A673 (cell line): ENCODE measurements at regions not wholly inside any gene's neighbourhood (a gene's known extent, or its start where the extent isn't known, plus 50 kb on each side); places are given as distances from the start of the nearest gene placed in this dataset.

ENCODE experiments used
- BruUV-seq: library from RNA; stranded (reverse); fragments of 400-500 nt; replicated peaks from 2 replicates; lab custom pipeline; 2021; lab: Mats Ljungman, UMichigan
- CTCF ChIA-PET: fragments of 300-600 bp; sonication (Branson Sonifier 250); formaldehyde crosslinking; loops from one replicate; lab custom pipeline; 2022; ENCODE audit warnings: antibody characterized with exemption; lab: Charles Lee
- POLR2A ChIA-PET: fragments of 300-600 bp; sonication (Branson Sonifier 250); formaldehyde crosslinking; loops from one replicate; lab custom pipeline; 2022; ENCODE audit warnings: antibody characterized with exemption; ENCODE audit not compliant: low non-redundant PET; lab: Charles Lee
- DNase-seq: peaks from one replicate; pipeline ENCODE4 v3.0.0-alpha.2; 2015; ENCODE audit warnings: low spot score
- H3K27ac ChIP-seq: fragments of 200-600 bp; sonication (generic); 2 replicates; pipeline ENCODE4 v1.5.1; 2016; ENCODE audit warnings: mixed run types, low read depth, mild to moderate bottlenecking, mixed read lengths, antibody characterized with exemption, low read length; ENCODE audit not compliant: poor library complexity, severe bottlenecking
- H3K27me3 ChIP-seq: fragments of 200-600 bp; sonication (generic); replicated peaks from 2 replicates; pipeline ENCODE4 v1.6.1; 2017; ENCODE audit warnings: mixed run types, low read depth, mild to moderate bottlenecking, mixed read lengths, antibody characterized with exemption, low read length; ENCODE audit not compliant: insufficient read depth, poor library complexity
- H3K36me3 ChIP-seq: fragments of 200-600 bp; sonication (generic); 2 replicates; pipeline ENCODE4 v1.6.1; 2016; ENCODE audit warnings: mixed run types, mild to moderate bottlenecking, mixed read lengths, antibody characterized with exemption, low read length; ENCODE audit not compliant: insufficient read depth, poor library complexity, severe bottlenecking
- H3K4me1 ChIP-seq: fragments of 200-600 bp; sonication (generic); 2 replicates; pipeline ENCODE4 v1.6.1; 2017; ENCODE audit warnings: mixed run types, mild to moderate bottlenecking, mixed read lengths, antibody characterized with exemption, low read length; ENCODE audit not compliant: insufficient read depth, poor library complexity, severe bottlenecking
- H3K4me3 ChIP-seq: fragments of 200-600 bp; sonication (generic); 2 replicates; pipeline ENCODE4 v1.5.1; 2016; ENCODE audit warnings: low read depth, mixed run types, mild to moderate bottlenecking, mixed read lengths, low read length; ENCODE audit not compliant: poor library complexity, severe bottlenecking
- H3K9me3 ChIP-seq: fragments of 200-600 bp; sonication (generic); 2 replicates; pipeline ENCODE4 v1.6.1; 2016; ENCODE audit warnings: mixed run types, low read depth, mild to moderate bottlenecking, mixed read lengths, antibody characterized with exemption, low read length; ENCODE audit not compliant: poor library complexity, severe bottlenecking
- EZH2 ChIP-seq: fragments of 200-600 bp; sonication (generic); IDR thresholded peaks from 2 replicates; pipeline ENCODE4 v1.6.1; 2017; ENCODE audit warnings: borderline replicate concordance, low read depth, mild to moderate bottlenecking, mixed read lengths, antibody characterized with exemption, low read length; ENCODE audit not compliant: poor library complexity, severe bottlenecking
- intact Hi-C: fragments of 100-400 bp; cut with micrococcal nuclease; formaldehyde crosslinking; loops from one replicate; pipeline ENCODE4 v1.10.0; 2022; ENCODE audit not compliant: unreplicated experiment
- TF ChIP-seq, protein P1 (sequence below): fragments of 300-800, 200-600 bp; sonication (generic); conservative IDR thresholded peaks from 2 replicates; pipeline ENCODE4 v1.5.1; 2017; ENCODE audit warnings: low read depth, mild to moderate bottlenecking, antibody characterized with exemption, low read length, moderate library complexity, mixed read lengths

DNA sequence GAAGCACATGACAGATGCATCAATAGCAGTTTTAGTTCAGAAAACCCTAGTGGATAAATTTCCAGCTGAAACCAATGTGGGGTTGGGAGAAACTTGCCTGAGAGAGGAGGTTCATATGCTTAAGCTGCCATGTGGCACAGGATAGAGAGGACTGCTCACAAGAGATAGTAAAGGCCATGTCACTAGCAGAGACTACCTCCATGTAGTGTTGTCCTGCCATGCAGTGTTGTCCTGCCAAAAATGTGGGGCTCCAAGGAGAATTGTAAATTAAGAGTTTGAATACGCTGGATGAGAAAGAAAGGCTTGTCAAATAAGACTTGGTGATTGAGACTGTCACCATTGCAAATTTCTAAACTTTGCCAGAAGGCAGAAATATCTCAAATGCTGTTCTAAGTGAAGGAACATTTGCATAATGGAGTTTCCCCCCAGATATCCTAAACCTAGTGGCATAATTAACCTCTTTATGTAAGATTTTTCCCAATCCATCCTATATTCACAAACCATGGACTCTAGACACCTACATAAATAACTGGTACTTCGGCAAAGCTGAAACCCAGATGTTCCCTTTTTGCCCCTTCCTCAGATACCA lies 938.3 kb upstream of the ALCAM start:
- TF ChIP-seq, protein P1, sequence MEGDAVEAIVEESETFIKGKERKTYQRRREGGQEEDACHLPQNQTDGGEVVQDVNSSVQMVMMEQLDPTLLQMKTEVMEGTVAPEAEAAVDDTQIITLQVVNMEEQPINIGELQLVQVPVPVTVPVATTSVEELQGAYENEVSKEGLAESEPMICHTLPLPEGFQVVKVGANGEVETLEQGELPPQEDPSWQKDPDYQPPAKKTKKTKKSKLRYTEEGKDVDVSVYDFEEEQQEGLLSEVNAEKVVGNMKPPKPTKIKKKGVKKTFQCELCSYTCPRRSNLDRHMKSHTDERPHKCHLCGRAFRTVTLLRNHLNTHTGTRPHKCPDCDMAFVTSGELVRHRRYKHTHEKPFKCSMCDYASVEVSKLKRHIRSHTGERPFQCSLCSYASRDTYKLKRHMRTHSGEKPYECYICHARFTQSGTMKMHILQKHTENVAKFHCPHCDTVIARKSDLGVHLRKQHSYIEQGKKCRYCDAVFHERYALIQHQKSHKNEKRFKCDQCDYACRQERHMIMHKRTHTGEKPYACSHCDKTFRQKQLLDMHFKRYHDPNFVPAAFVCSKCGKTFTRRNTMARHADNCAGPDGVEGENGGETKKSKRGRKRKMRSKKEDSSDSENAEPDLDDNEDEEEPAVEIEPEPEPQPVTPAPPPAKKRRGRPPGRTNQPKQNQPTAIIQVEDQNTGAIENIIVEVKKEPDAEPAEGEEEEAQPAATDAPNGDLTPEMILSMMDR, result no peak
- TF ChIP-seq EZH2, result no peak
- intact Hi-C loops, result no loop called here
- no peak for DNase-seq
- H3K27ac ChIP-seq, result no peak overlapping the region
- H3K9me3 ChIP-seq, result no peaks in the 10 kb centered on the region
- CTCF ChIA-PET, result no interaction called here
- H3K4me1 ChIP-seq, result no peaks in the 10 kb centered on the region
- no TSS peak for BruUV-seq
- no peak overlapping the region for H3K4me3 ChIP-seq
- no peaks in the 10 kb centered on the region for H3K27me3 ChIP-seq
- POLR2A ChIA-PET, result interaction anchor here (0.6 to 0.7 kb wide), 2 partner anchors 1032 to 1886 kb away, joined by 4 to 14 read pairs; no protein-coding TSS in a partner anchor
- H3K36me3 ChIP-seq, result no peaks in the 10 kb centered on the region

DNA sequence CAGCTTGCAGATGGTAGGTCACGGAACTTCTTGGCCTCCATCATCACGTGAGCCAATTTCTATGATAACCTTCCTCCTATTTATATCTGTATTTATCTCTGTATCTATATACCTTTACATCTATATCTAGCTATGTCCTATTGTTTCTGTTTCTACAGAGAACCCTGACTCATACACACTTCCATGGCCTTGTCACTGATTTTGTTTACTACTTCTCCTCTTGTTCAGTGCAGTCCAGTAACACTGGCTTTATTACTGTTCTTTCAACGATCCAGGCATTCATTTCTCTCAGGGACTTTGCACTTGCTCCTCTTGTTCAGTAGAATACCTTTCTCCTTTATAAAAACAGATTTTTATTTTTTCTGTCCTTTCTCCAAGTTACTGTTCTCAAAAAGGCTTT lies 937.0 kb upstream of the ALCAM start:
- H3K9me3 ChIP-seq, result no peaks in the 10 kb centered on the region
- DNase-seq, result no peak
- intact Hi-C loops, result no loop called here
- no peaks in the 10 kb centered on the region for H3K27me3 ChIP-seq
- no peaks in the 10 kb centered on the region for H3K4me1 ChIP-seq
- ChIA-PET CTCF (no interaction called here), POLR2A (no interaction called here)
- no peaks in the 10 kb centered on the region for H3K36me3 ChIP-seq
- H3K4me3 ChIP-seq, result no peak overlapping the region
- BruUV-seq, result no TSS peak
- H3K27ac ChIP-seq, result no peak overlapping the region
- no peak for TF ChIP-seq EZH2
- TF ChIP-seq, protein P1, result no peak

DNA sequence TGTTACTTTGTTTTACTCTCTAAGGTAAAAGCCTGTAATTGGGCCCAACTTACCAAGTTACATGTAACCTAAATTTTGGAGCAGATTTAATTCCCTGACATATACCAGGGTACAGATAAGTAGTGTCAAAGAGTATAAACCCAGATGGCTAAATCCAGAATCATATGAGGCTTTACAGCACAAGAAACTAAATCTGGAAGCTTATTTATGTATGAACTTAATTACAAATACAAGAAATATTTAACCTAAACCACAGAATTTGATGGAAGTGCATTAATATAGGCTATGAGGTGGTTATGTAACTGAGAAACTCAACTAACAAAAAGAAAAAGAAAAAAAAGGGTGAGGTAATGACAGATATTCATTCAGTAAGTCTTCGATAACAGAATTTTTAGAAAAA lies 930.2 kb upstream of the ALCAM start:
- no peak for DNase-seq
- Histone ChIP-seq H3K4me3 (no peak overlapping the region), H3K9me3 (no peaks in the 10 kb centered on the region), H3K4me1 (peaks cover 22% of the 10 kb centered on the region), H3K27ac (no peak overlapping the region), H3K36me3 (no peaks in the 10 kb centered on the region), H3K27me3 (no peaks in the 10 kb centered on the region)
- POLR2A ChIA-PET, result no interaction called here
- TF ChIP-seq, protein P1, result no peak
- TF ChIP-seq EZH2, result no peak
- no TSS peak for BruUV-seq
- CTCF ChIA-PET, result no interaction called here
- intact Hi-C loops, result no loop called here
